Astrocyte of the cerebellum (primary cell): ENCODE measurements at regions not wholly inside any gene's neighbourhood (a gene's known extent, or its start where the extent isn't known, plus 50 kb on each side); places are given as distances from the start of the nearest gene placed in this dataset.
A peak's percentile ranks its signal among the peaks of the same experiment; 100 is the strongest.

ENCODE experiments used
- DNase-seq: peaks from one replicate; pipeline ENCODE4 v3.0.0-alpha.2; 2011; ENCODE audit warnings: low read depth
- H3K4me3 ChIP-seq: 2 replicates; pipeline ENCODE4 v1.5.1; 2011; ENCODE audit warnings: mild to moderate bottlenecking, low read depth, low read length, moderate library complexity
- in situ Hi-C: cut with HindIII; loops from 2 replicates; pipeline ENCODE4 v1.10.0; 2017; ENCODE audit warnings: low sequenced_read_pairs
- TF ChIP-seq, protein P1 (sequence below): IDR thresholded peaks from 2 replicates; pipeline ENCODE4 v1.5.1; 2012; ENCODE audit warnings: low read length, low read depth, moderate library complexity, mild to moderate bottlenecking; ENCODE audit errors: missing control alignments

DNA sequence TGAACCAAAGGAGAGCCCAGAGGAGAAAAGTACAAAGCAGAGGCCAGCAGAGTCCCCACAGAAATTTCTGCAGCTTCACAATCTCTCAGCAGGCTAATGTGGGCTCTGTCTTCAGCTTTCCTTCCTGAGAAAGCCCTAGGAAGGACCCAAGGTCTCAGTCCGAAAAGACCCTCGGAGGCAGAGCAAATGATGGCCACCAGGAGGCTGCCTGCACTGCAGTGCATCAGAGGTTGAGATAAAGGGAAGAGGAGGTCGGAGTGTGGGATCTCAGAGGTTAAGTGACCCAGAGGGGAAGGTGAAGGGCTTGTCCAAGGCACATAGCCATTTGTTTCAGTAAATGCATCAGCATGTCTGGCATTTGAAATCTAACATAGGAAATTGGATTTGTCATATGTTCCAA, 299.1 kb upstream of the SLC14A2 start:
- no peak for DNase-seq
- in situ Hi-C loops, result no loop called here
- H3K4me3 ChIP-seq, result no peak overlapping the region
- TF ChIP-seq, protein P1, sequence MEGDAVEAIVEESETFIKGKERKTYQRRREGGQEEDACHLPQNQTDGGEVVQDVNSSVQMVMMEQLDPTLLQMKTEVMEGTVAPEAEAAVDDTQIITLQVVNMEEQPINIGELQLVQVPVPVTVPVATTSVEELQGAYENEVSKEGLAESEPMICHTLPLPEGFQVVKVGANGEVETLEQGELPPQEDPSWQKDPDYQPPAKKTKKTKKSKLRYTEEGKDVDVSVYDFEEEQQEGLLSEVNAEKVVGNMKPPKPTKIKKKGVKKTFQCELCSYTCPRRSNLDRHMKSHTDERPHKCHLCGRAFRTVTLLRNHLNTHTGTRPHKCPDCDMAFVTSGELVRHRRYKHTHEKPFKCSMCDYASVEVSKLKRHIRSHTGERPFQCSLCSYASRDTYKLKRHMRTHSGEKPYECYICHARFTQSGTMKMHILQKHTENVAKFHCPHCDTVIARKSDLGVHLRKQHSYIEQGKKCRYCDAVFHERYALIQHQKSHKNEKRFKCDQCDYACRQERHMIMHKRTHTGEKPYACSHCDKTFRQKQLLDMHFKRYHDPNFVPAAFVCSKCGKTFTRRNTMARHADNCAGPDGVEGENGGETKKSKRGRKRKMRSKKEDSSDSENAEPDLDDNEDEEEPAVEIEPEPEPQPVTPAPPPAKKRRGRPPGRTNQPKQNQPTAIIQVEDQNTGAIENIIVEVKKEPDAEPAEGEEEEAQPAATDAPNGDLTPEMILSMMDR, result peak; percentile 12

DNA sequence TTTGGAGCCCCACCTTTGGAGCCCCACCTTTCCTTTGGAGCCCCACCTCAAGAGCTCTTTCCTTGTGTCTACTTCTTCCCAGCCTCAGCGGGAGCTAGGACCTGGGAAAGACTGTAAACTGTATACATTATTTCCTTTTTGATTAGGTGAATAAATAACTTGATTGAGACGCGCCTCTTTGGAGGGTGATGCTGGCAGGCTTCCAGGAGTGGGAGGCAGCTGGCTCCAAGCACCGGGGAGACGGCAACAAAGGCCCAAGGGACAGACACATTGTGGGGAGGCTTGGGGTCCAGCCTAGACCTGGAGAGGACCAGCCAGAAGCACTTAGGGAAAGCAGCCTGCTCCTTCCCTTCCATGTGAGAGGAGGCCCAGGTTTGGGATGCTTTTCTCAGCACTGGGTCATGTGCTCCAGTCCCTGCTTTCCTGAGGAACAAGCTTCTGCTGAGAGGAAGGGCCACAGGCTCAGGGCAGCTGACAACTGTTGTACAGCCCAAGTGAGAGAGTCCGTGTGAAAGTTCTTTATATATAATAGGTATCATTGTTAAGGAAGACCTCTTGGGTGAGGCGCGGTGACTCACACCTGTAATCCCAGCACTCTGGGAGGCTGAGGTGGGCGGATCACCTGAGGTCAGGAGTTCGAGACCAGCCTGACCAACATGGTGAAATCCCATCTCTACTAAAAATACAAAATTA, 297.2 kb upstream of the SLC14A2 start:
- no peak overlapping the region for H3K4me3 ChIP-seq
- TF ChIP-seq, protein P1, result no peak
- in situ Hi-C loops, result no loop called here
- no peak for DNase-seq

DNA sequence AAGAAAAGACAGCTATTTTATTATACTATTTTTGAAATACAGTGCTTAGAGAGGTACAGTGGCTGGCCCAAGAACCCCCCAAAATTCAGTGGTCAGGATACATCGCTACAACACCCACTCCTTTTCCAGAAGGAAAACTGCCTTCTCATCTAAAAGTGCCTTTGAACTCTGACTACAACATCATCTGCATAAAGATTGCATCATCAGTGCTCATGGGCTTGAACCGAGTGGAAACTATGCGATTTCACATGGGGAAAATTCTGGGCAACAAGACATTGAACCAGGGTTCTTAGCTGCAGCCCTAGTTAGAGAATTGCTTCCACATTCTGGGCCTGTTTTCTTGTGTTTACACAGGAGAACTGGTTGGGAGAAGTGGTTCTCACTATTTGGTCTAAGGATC, 294.6 kb upstream of the SLC14A2 start:
- no peak for DNase-seq
- H3K4me3 ChIP-seq, result no peak overlapping the region
- in situ Hi-C loops, result no loop called here
- TF ChIP-seq, protein P1, result no peak

DNA sequence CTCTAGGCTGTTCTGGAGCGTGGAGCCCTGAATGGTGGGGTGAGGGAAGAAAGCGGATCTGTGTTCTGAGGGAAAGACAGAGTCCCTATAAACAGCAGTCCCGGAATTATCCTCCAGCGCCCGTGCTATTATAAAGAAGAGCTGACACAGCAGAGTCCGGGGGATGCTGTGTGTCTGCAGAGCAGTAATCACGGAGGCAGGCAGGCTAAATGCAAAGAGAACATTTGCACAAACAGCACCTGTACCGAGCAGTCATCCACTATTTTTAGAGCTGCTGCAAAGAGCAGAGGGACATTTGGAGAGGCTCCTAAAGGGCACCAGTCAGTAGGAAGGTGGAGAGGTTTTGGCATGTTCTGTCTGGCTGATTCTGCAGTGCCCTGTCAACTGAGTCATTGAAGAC, 293.8 kb upstream of the SLC14A2 start:
- H3K4me3 ChIP-seq, result no peak overlapping the region
- TF ChIP-seq, protein P1, result no peak
- no peak for DNase-seq
- in situ Hi-C loops, result no loop called here

DNA sequence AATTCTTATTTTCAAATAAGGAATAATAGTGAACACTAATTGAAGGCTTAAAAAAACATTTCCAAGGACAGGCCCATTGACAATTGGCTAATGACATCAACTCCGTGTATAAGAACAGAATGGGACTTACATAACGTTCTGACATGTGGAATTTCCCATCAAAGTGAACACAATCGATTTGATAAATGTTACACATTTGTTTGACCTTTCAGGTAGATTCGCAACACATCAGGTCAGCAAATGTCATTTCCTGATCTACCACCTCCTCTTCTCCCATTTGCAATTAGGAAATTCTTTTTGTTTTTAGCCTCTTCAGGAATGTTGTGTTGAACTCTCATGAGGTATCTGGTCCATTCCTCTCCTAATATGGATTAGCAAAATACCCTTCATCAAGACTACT, 292.9 kb upstream of the SLC14A2 start:
- in situ Hi-C loops, result no loop called here
- no peak for DNase-seq
- TF ChIP-seq, protein P1, result no peak
- no peak overlapping the region for H3K4me3 ChIP-seq

DNA sequence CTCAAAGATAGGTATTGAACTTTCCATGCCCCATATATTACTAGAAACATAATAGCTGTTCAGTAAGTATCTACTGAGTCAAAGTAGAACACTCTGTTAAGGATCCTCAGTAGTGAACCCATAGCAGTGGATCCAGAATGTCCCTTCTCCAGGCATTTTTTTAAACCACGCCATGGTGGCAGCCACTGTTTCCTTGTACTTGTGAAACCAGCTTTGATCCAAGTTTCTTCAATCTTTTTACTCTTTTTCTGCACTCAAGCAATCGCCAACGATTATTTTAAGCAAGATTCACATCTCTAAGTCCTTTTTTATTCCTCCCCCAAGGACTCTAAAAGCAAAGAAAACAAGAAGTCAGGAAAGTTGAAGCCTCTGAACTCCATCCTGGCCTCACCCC, 291.2 kb upstream of the SLC14A2 start:
- DNase-seq, result no peak
- in situ Hi-C loops, result no loop called here
- TF ChIP-seq, protein P1, result no peak
- no peak overlapping the region for H3K4me3 ChIP-seq
